ENCODE measurements at regions not wholly inside any gene's neighbourhood (a gene's known extent, or its start where the extent isn't known, plus 50 kb on each side); places are given as distances from the start of the nearest gene placed in this dataset.

DNA sequence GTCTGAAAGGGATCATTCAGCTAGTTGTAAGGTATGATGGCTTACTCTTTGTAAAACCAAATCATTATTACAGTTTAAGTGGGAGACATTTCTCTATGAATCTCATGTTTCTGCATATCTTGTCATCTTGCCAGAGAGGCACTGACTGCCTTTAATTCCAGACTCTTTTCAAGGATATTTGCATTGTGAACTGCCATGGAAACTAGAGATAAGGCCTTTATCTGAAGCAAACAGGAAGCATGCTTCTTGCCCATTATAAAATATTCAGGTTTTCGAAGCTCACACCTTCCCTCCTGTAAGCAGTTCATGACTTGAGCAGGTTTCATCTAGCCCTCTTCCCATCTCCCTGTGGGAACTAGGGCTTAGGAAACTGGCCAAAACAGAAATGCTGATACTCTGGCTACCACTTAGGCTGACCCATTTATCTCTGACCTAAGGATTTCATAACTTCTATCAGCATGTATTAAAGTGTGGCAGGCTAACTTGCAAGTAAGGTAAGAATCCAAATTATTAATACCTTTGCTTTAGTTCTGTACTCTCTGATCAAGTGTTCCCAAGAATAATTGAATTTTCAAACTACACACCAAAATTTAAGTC is 326.6 kb upstream of the ALCAM start:
- TF ChIP-seq CTCF (IDR thresholded peaks at IDR 0.05) = no peak
- no peak for TF ChIP-seq ZFX (IDR thresholded peaks at IDR 0.05; ENCODE audit: borderline replicate concordance)

Measured in 22Rv1 (cell line).